ENCODE measurements at regions not wholly inside any gene's neighbourhood (a gene's known extent, or its start where the extent isn't known, plus 50 kb on each side); places are given as distances from the start of the nearest gene placed in this dataset.
A peak's percentile ranks its signal among the peaks of the same experiment; 100 is the strongest.

- DNase-seq: no peak
Observed at GRCh38 chr3:118408431-118408830, 626.2 kb downstream of the IGSF11 start.

GRCh38 chr3:118412503-118412902 lies 622.1 kb downstream of the IGSF11 start:
- DNase-seq: no peak

GRCh38 chr3:118425272-118425837 lies 609.3 kb downstream of the IGSF11 start:
- no peak for DNase-seq

GRCh38 chr3:118433825-118434224 lies 600.8 kb downstream of the IGSF11 start:
- no peak for DNase-seq

- DNase-seq: no peak
Observed at GRCh38 chr3:118435851-118436350, 598.7 kb downstream of the IGSF11 start.

- no peak for DNase-seq
Observed at GRCh38 chr3:118436697-118437262, 597.9 kb downstream of the IGSF11 start.

- DNase-seq: no peak
Observed at GRCh38 chr3:118445036-118445435, 589.6 kb downstream of the IGSF11 start.

GRCh38 chr3:118447339-118447738 lies 587.3 kb downstream of the IGSF11 start:
- no peak for DNase-seq

GRCh38 chr3:118466795-118467330 lies 567.8 kb downstream of the IGSF11 start:
- no peak for DNase-seq

- DNase-seq: no peak
Observed at GRCh38 chr3:118468801-118469200, 565.8 kb downstream of the IGSF11 start.

- DNase-seq: no peak
Observed at GRCh38 chr3:118472586-118472985, 562.1 kb downstream of the IGSF11 start.

GRCh38 chr3:118473343-118473742 lies 561.3 kb downstream of the IGSF11 start:
- no peak for DNase-seq

- DNase-seq: no peak
Observed at GRCh38 chr3:118476885-118477618, 557.6 kb downstream of the IGSF11 start.

GRCh38 chr3:118477768-118478167 lies 556.9 kb downstream of the IGSF11 start:
- DNase-seq: no peak

GRCh38 chr3:118478706-118479276 lies 555.9 kb downstream of the IGSF11 start:
- no peak for DNase-seq

- DNase-seq: no peak
Observed at GRCh38 chr3:118479376-118479775, 555.3 kb downstream of the IGSF11 start.

- DNase-seq: no peak
Observed at GRCh38 chr3:118480101-118480860, 554.4 kb downstream of the IGSF11 start.

GRCh38 chr3:118485693-118486092 lies 549.0 kb downstream of the IGSF11 start:
- no peak for DNase-seq

- no peak for DNase-seq
Observed at GRCh38 chr3:118487734-118488133, 546.9 kb downstream of the IGSF11 start.

- DNase-seq: no peak
Observed at GRCh38 chr3:118488732-118489131, 545.9 kb downstream of the IGSF11 start.

GRCh38 chr3:118495206-118495605 lies 539.4 kb downstream of the IGSF11 start:
- peak; percentile 63 for DNase-seq

- no peak for DNase-seq
Observed at GRCh38 chr3:118497274-118497673, 537.4 kb downstream of the IGSF11 start.

- peak; percentile 90 for DNase-seq
Observed at GRCh38 chr3:118501152-118501551, 533.5 kb downstream of the IGSF11 start.

Data from NCI-H526 treated with DMSO at 0.1 percent for 48 hours (cell line).